Loucy (cell line): ENCODE measurements at regions not wholly inside any gene's neighbourhood (a gene's known extent, or its start where the extent isn't known, plus 50 kb on each side); places are given as distances from the start of the nearest gene placed in this dataset.

ENCODE experiments used
- CTCF ChIP-seq: fragments of 200-600 bp; sonication (generic); conservative IDR thresholded peaks from 2 replicates; pipeline ENCODE4 v1.5.1; 2014; ENCODE audit warnings: mild to moderate bottlenecking, antibody characterized with exemption, low read length
- EZH2phosphoT487 ChIP-seq: fragments of 200-600 bp; IDR thresholded peaks from 2 replicates; pipeline ENCODE4 v1.6.1; 2018; ENCODE audit warnings: antibody characterized with exemption, mild to moderate bottlenecking, moderate library complexity, borderline replicate concordance

- TF ChIP-seq CTCF (no peak), EZH2phosphoT487 (no peak)
Observed at GRCh38 chr4:154687840-154688239, 56.0 kb upstream of the LRAT start.
